H1 (cell line): ENCODE measurements at regions not wholly inside any gene's neighbourhood (a gene's known extent, or its start where the extent isn't known, plus 50 kb on each side); places are given as distances from the start of the nearest gene placed in this dataset.

Source experiments
- CTCF ChIA-PET: fragments of 300-600 bp; sonication (Branson Sonifier 250); formaldehyde crosslinking; loops from one replicate; lab custom pipeline; 2021; ENCODE audit not compliant: partially characterized antibody; lab: Charles Lee
- POLR2A ChIA-PET: fragments of 300-600 bp; sonication (Branson Sonifier 250); formaldehyde crosslinking; loops from one replicate; lab custom pipeline; 2021; ENCODE audit warnings: inconsistent platforms; ENCODE audit not compliant: partially characterized antibody; lab: Charles Lee
- DNase-seq, 2 experiments: peaks; one replicate each; pipeline versions ENCODE4 v3.0.0 to v3.0.0-alpha.2; 2010 to 2022; ENCODE audit warnings: low spot score in 2 of 2, low read depth in 1 of 2, mixed read lengths in 1 of 2
- FAIRE-seq: peaks from 2 replicates; lab custom pipeline; 2011; peaks lifted over from hg19 to GRCh38; lab: Jason Lieb, UNC
- H2AFZ ChIP-seq: 2 replicates; pipeline ENCODE4 v1.8.1; 2012; ENCODE audit warnings: low read length, inconsistent platforms
- H2AK5ac ChIP-seq: 2 replicates; pipeline ENCODE4 v1.6.1; 2013; ENCODE audit warnings: low read depth, low read length
- H2BK120ac ChIP-seq: replicated peaks from 2 replicates; pipeline ENCODE3; 2013; ENCODE audit warnings: low read depth, low read length, inconsistent platforms
- H2BK12ac ChIP-seq: 2 replicates; pipeline ENCODE4 v1.6.1; 2013; ENCODE audit warnings: low read depth, low read length
- H2BK15ac ChIP-seq: 2 replicates; pipeline ENCODE4 v1.6.1; 2013; ENCODE audit warnings: low read length
- H2BK20ac ChIP-seq: 2 replicates; pipeline ENCODE4 v1.6.1; 2013; ENCODE audit warnings: low read length
- H2BK5ac ChIP-seq: 2 replicates; pipeline ENCODE4 v1.6.1; 2013; ENCODE audit warnings: low read depth, low read length
- H3K14ac ChIP-seq: 2 replicates; pipeline ENCODE4 v1.6.1; 2013; ENCODE audit warnings: inconsistent platforms; ENCODE audit not compliant: insufficient read length
- H3K18ac ChIP-seq: 2 replicates; pipeline ENCODE4 v1.6.1; 2013; ENCODE audit warnings: low read length; ENCODE audit errors: extremely low read depth
- H3K23ac ChIP-seq: 2 replicates; pipeline ENCODE4 v1.6.1; 2013; ENCODE audit warnings: inconsistent platforms; ENCODE audit not compliant: insufficient read length
- H3K23me2 ChIP-seq: 2 replicates; pipeline ENCODE4 v1.6.1; 2013; ENCODE audit warnings: low read depth, low read length
- H3K27ac ChIP-seq: 2 replicates; pipeline ENCODE4 v1.6.1; 2011; ENCODE audit warnings: low read depth, low read length, inconsistent platforms
- H3K27me3 ChIP-seq, 4 experiments: replicated peaks in 1 of 4; 1 replicate in 1 of 4; 2 replicates in 3 of 4; pipeline versions ENCODE4 v1.6.1 to v1.8.1; 2011 to 2013; ENCODE audit warnings: low read length in 3 of 4, mild to moderate bottlenecking in 3 of 4, inconsistent platforms in 2 of 4, mixed read lengths in 2 of 4, moderate library complexity in 1 of 4; ENCODE audit not compliant: control insufficient read depth in 3 of 4, insufficient read depth in 3 of 4; ENCODE audit errors: extremely low read depth in 1 of 4
- H3K36me3 ChIP-seq, 4 experiments: 2 replicates each; pipeline versions ENCODE4 v1.6.1 to v1.8.1; 2011 to 2013; ENCODE audit warnings: mild to moderate bottlenecking in 4 of 4, low read length in 3 of 4, moderate library complexity in 2 of 4, control low read depth in 1 of 4, inconsistent platforms in 1 of 4; ENCODE audit not compliant: insufficient read depth in 4 of 4, control insufficient read depth in 2 of 4
- H3K4ac ChIP-seq: replicated peaks from 2 replicates; pipeline ENCODE3; 2013; ENCODE audit warnings: low read length, low read depth, mixed read lengths, inconsistent platforms; ENCODE audit not compliant: insufficient read length
- H3K4me1 ChIP-seq, 4 experiments: replicated peaks in 1 of 4; 1 replicate in 1 of 4; 2 replicates in 3 of 4; pipeline versions ENCODE4 v1.6.1 to v1.8.1; 2011 to 2013; ENCODE audit warnings: low read length in 3 of 4, inconsistent platforms in 2 of 4, mixed read lengths in 1 of 4; ENCODE audit not compliant: insufficient read depth in 4 of 4, control insufficient read depth in 3 of 4
- H3K4me2 ChIP-seq, 2 experiments: 2 replicates each; pipeline versions ENCODE4 v1.6.1 to v1.8.1; 2011 to 2013; ENCODE audit warnings: low read depth in 2 of 2, low read length in 2 of 2, control low read depth in 1 of 2, inconsistent platforms in 1 of 2, mild to moderate bottlenecking in 1 of 2; ENCODE audit not compliant: insufficient read depth in 1 of 2
- H3K4me3 ChIP-seq, 4 experiments: fragments of 200-600, 300-600 bp in 1 of 4; sonication (generic), shearing (Covaris generic), sonication (Bioruptor Twin) in 1 of 4; 2 replicates each; pipeline versions ENCODE4 v1.5.1 to v1.8.1; 2011 to 2016; ENCODE audit warnings: low read length in 4 of 4, low read depth in 3 of 4, control low read depth in 2 of 4, inconsistent platforms in 2 of 4, mild to moderate bottlenecking in 2 of 4, mixed read lengths in 1 of 4, moderate library complexity in 1 of 4; ENCODE audit not compliant: insufficient read depth in 2 of 4; ENCODE audit errors: extremely low read depth in 1 of 4
- H3K56ac ChIP-seq: replicated peaks from 2 replicates; pipeline ENCODE3; 2013; ENCODE audit warnings: low read depth, mild to moderate bottlenecking, mixed read lengths, low read length, inconsistent platforms; ENCODE audit not compliant: insufficient read length
- H3K79me1 ChIP-seq: 2 replicates; pipeline ENCODE4 v1.6.1; 2013; ENCODE audit warnings: low read depth, low read length, control low read depth
- H3K79me2 ChIP-seq, 2 experiments: 2 replicates each; pipeline versions ENCODE4 v1.6.1 to v1.8.1; 2012 to 2013; ENCODE audit warnings: low read length in 2 of 2, mild to moderate bottlenecking in 2 of 2, inconsistent platforms in 1 of 2; ENCODE audit not compliant: insufficient read depth in 2 of 2, control insufficient read depth in 1 of 2
- H3K9ac ChIP-seq, 4 experiments: replicated peaks in 1 of 4; 1 replicate in 1 of 4; 2 replicates in 3 of 4; pipeline versions ENCODE4 v1.6.1 to v1.8.1; 2011 to 2013; ENCODE audit warnings: low read depth in 3 of 4, low read length in 3 of 4, control low read depth in 2 of 4, mild to moderate bottlenecking in 2 of 4, moderate library complexity in 2 of 4, inconsistent platforms in 1 of 4; ENCODE audit errors: extremely low read depth in 1 of 4
- H3K9me3 ChIP-seq, 2 experiments: 2 replicates each; pipeline versions ENCODE4 v1.6.1 to v1.8.1; 2012 to 2013; ENCODE audit warnings: mild to moderate bottlenecking in 2 of 2, moderate library complexity in 2 of 2, control low read depth in 1 of 2, inconsistent platforms in 1 of 2, low read depth in 1 of 2, low read length in 1 of 2, mixed read lengths in 1 of 2; ENCODE audit not compliant: insufficient read depth in 2 of 2
- H4K20me1 ChIP-seq, 2 experiments: replicated peaks in 1 of 2; 2 replicates each; pipeline versions ENCODE3 to v1.8.1; 2011 to 2013; ENCODE audit warnings: inconsistent platforms in 2 of 2, low read length in 2 of 2, mild to moderate bottlenecking in 1 of 2; ENCODE audit not compliant: insufficient read depth in 2 of 2, control insufficient read depth in 1 of 2
- H4K5ac ChIP-seq: 2 replicates; pipeline ENCODE4 v1.6.1; 2013; ENCODE audit warnings: low read length, low read depth, mixed read lengths, inconsistent platforms; ENCODE audit not compliant: insufficient read length
- H4K8ac ChIP-seq: 2 replicates; pipeline ENCODE4 v1.8.0; 2013; ENCODE audit warnings: mild to moderate bottlenecking, moderate library complexity, low read length, inconsistent platforms; ENCODE audit not compliant: insufficient read depth; ENCODE audit errors: extremely low read depth
- H4K91ac ChIP-seq: replicated peaks from 2 replicates; pipeline ENCODE3; 2013; ENCODE audit warnings: low read length, mixed read lengths, inconsistent platforms; ENCODE audit not compliant: insufficient read length
- NRF1 ChIP-seq: IDR thresholded peaks from 2 replicates; pipeline ENCODE4 v1.6.1; 2011; ENCODE audit warnings: mild to moderate bottlenecking, low read depth, low read length, improper control_type of control experiment
- TCF12 ChIP-seq: IDR thresholded peaks from 2 replicates; pipeline ENCODE4 v1.6.1; 2011; ENCODE audit warnings: low read depth, mild to moderate bottlenecking, low read length
- WGBS, 2 experiments: shearing (Covaris generic) in 1 of 2; methylation state at CpG; one replicate each; pipeline versions ENCODE4 v1.1.6 to v1.1.7; 2013 to 2015; ENCODE audit warnings: low lambda C conversion rate in 2 of 2, mixed read lengths in 2 of 2, inconsistent platforms in 1 of 2, low coverage in 1 of 2, missing lambda C conversion rate in 1 of 2; ENCODE audit not compliant: insufficient replicate concordance in 2 of 2, insufficient coverage in 1 of 2, insufficient read length in 1 of 2; ENCODE audit errors: extremely low coverage in 1 of 2, missing lambda C conversion rate in 1 of 2; 5-methylcytosine and 5-hydroxymethylcytosine counted together

DNA sequence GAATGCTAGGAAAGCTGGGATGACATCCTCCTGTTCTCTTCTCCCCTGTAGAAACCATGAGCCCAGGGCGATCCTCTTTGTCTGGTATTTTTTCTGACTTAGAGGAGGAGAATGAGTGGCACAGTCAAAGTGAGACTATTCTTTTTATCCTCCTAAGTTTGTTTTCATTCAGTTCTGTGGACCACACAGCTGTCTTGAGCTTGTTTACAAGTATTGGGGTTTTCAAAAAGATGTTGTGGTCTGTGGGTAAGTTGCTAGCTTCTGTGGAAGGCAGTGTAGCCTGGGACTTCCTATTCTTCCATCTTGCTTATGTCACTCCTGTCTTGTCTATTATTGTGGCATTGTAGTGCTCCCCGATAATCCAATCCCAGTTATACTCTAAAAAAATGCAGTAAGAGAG, 223.0 kb downstream of the PAPSS1 start:
- Histone ChIP-seq H4K20me1 (no peaks in the 10 kb centered on the region), H3K4me1 (0 out of 7 replicates have a peak, but pooled peaks cover 0 to 4% (median 0%) of the 10 kb centered on the region in 4 experiments), H3K14ac (no peak overlapping the region), H3K56ac (no peak overlapping the region), H2BK120ac (no peak overlapping the region), H3K9me3 (no peaks in the 10 kb centered on the region), H2AK5ac (no peak overlapping the region; the same call in 1 of the 2 replicates), H2AFZ (no peak overlapping the region), H2BK12ac (no peak overlapping the region), H4K8ac (no peak overlapping the region), H3K9ac (no peak overlapping the region), H3K36me3 (no peaks in the 10 kb centered on the region), H3K18ac (no peak overlapping the region), H3K79me2 (no peaks in the 10 kb centered on the region), H3K27ac (no peak overlapping the region), H3K27me3 (no peaks in the 10 kb centered on the region), H2BK5ac (no peak overlapping the region), H4K5ac (no peak overlapping the region), H3K4ac (no peak overlapping the region), H3K4me2 (no peak overlapping the region), H3K4me3 (no peak overlapping the region), H2BK20ac (no peak overlapping the region), H3K79me1 (no peaks in the 10 kb centered on the region), H4K91ac (no peak overlapping the region), H2BK15ac (no peak overlapping the region), H3K23me2 (no peaks in the 10 kb centered on the region), H3K23ac (no peak overlapping the region)
- WGBS, 2 experiments = 62% methylated on average over 2 of the region's 2 CpGs; no CpG with 5 or more reads in 1 of the 2 experiments
- ChIA-PET CTCF (interaction anchor here (1.5 kb wide), 1 partner anchor 21 kb away, joined by 3 read pairs; no protein-coding TSS in a partner anchor), POLR2A (no interaction called here)
- FAIRE-seq = no peak
- DNase-seq = no peak
- no peak for TF ChIP-seq TCF12
- no peak for TF ChIP-seq NRF1
